Ishikawa (cell line): ENCODE measurements at regions not wholly inside any gene's neighbourhood (a gene's known extent, or its start where the extent isn't known, plus 50 kb on each side); places are given as distances from the start of the nearest gene placed in this dataset.

Source experiments
- CEBPB ChIP-seq: IDR thresholded peaks from 2 replicates; pipeline ENCODE4 v1.6.1; 2012
- CREB1 ChIP-seq: IDR thresholded peaks from 2 replicates; pipeline ENCODE4 v1.6.1; 2012; ENCODE audit warnings: low read depth
- EGR1 ChIP-seq: IDR thresholded peaks from 2 replicates; pipeline ENCODE4 v1.6.1; 2012
- EP300 ChIP-seq: IDR thresholded peaks from 2 replicates; pipeline ENCODE4 v1.6.1; 2012; ENCODE audit warnings: borderline replicate concordance
- FOXM1 ChIP-seq: IDR thresholded peaks from 2 replicates; pipeline ENCODE4 v1.6.1; 2012; ENCODE audit warnings: low read depth, borderline replicate concordance
- MAX ChIP-seq: IDR thresholded peaks from 2 replicates; pipeline ENCODE4 v1.6.1; 2012
- NFIC ChIP-seq: IDR thresholded peaks from 2 replicates; pipeline ENCODE4 v1.6.1; 2012
- RAD21 ChIP-seq: IDR thresholded peaks from 2 replicates; pipeline ENCODE4 v1.6.1; 2012; ENCODE audit warnings: low read depth
- TAF1 ChIP-seq: IDR thresholded peaks from 2 replicates; pipeline ENCODE4 v1.6.1; 2012; ENCODE audit warnings: low read depth, mild to moderate bottlenecking
- TCF12 ChIP-seq: IDR thresholded peaks from 2 replicates; pipeline ENCODE4 v1.6.1; 2012; ENCODE audit warnings: low read depth
- TEAD4 ChIP-seq: IDR thresholded peaks from 2 replicates; pipeline ENCODE4 v1.6.1; 2012
- USF1 ChIP-seq: IDR thresholded peaks from 2 replicates; pipeline ENCODE4 v1.6.1; 2012
- YY1 ChIP-seq: IDR thresholded peaks from 2 replicates; pipeline ENCODE4 v1.6.1; 2012; ENCODE audit warnings: low read depth
- ZBTB7A ChIP-seq: IDR thresholded peaks from 2 replicates; pipeline ENCODE4 v1.6.1; 2012; ENCODE audit warnings: low read depth
- TF ChIP-seq, protein P1 (sequence below): IDR thresholded peaks from 2 replicates; pipeline ENCODE4 v1.6.1; 2012; ENCODE audit warnings: low read depth, mild to moderate bottlenecking

DNA sequence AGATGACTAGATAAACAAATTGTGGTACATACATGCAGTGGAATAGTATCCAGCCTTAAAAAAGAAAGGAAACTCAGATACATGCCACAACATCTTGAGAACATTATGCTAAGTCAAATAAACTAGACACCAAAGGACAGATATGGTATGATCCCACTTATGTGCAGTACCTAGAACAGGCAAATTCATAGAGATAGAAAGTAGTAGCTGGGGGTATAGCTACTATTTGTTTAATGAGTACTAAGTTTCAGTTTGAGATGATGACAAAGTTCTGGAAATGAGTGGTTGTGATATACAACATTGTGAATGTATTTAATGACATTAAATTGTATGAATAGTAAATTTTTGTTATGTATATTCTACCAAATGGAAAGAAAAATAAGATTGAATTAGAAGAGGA lies 477.2 kb upstream of the CFAP20DC start:
- no peak for TF ChIP-seq MAX
- no peak for TF ChIP-seq ZBTB7A
- TF ChIP-seq, protein P1, sequence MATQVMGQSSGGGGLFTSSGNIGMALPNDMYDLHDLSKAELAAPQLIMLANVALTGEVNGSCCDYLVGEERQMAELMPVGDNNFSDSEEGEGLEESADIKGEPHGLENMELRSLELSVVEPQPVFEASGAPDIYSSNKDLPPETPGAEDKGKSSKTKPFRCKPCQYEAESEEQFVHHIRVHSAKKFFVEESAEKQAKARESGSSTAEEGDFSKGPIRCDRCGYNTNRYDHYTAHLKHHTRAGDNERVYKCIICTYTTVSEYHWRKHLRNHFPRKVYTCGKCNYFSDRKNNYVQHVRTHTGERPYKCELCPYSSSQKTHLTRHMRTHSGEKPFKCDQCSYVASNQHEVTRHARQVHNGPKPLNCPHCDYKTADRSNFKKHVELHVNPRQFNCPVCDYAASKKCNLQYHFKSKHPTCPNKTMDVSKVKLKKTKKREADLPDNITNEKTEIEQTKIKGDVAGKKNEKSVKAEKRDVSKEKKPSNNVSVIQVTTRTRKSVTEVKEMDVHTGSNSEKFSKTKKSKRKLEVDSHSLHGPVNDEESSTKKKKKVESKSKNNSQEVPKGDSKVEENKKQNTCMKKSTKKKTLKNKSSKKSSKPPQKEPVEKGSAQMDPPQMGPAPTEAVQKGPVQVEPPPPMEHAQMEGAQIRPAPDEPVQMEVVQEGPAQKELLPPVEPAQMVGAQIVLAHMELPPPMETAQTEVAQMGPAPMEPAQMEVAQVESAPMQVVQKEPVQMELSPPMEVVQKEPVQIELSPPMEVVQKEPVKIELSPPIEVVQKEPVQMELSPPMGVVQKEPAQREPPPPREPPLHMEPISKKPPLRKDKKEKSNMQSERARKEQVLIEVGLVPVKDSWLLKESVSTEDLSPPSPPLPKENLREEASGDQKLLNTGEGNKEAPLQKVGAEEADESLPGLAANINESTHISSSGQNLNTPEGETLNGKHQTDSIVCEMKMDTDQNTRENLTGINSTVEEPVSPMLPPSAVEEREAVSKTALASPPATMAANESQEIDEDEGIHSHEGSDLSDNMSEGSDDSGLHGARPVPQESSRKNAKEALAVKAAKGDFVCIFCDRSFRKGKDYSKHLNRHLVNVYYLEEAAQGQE, result no peak
- TF ChIP-seq RAD21, result no peak
- TF ChIP-seq EP300, result no peak
- no peak for TF ChIP-seq CEBPB
- no peak for TF ChIP-seq TCF12
- TF ChIP-seq FOXM1, result no peak
- TF ChIP-seq EGR1, result no peak
- no peak for TF ChIP-seq TAF1
- no peak for TF ChIP-seq TEAD4
- no peak for TF ChIP-seq NFIC
- no peak for TF ChIP-seq CREB1
- TF ChIP-seq USF1, result no peak
- no peak for TF ChIP-seq YY1

DNA sequence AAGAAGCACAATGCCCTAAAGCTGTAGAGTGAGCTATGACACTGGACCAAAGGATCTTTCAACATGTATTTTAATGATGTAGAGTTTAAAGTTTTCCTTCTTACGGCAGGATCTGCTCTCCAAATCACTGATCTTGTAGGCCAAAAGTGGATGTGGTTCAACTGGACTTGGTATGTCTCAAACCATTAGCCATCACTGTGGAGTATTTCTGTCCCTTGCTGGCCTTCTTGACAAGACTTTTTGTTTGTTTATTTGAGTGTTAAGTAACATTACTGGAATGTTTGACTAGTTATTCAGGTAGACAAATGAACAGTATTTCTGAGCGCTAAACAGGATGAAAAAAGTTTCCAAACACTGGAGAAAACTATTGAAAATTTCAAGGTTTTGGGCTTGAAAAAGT lies 472.7 kb upstream of the CFAP20DC start:
- TF ChIP-seq EP300, result no peak
- TF ChIP-seq TAF1, result no peak
- no peak for TF ChIP-seq TEAD4

- TF ChIP-seq, protein P1, result no peak
- TF ChIP-seq CREB1 (no peak), TAF1 (no peak), ZBTB7A (no peak), CEBPB (no peak), EP300 (no peak), YY1 (no peak), TCF12 (no peak), USF1 (no peak), NFIC (no peak), MAX (no peak), RAD21 (no peak), FOXM1 (no peak)
These were observed 469.3 kb upstream of the CFAP20DC start for GRCh38 chr3:59519094-59519493.

DNA sequence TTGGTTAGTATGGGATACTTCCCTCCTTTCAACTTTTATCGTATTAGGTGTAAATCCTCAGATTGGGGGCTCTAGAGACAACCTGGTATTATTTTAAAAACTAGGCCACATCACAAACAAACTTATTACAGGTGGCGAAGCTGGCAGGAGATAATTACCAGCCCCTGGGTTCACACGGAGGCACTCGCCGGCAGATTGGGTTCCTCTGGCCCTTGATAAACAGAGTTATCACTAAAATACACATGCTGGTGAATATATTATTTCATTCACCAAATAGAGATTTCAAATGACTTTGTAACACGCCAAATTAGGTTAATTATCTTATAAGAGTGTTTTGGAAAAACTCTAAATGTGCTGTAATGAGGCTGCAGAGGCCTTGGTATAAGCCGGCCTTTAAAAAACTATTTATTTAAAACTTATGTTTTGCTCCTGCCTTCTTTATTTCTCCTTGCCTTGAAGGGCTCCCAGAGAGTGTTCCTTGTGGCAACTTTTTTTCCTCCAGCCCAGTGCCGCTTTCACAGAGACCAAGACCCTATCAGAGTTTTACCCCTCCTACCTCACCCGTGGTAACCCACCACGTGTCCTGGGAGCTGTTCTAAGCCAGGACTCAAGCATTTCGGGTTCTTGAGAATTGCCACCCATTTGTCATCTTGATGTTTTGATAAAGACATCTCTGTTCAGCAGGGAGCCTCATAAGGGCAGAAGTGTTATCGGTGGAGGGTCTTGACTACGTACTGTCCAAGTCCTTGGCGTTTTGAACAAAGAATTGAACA lies 468.6 kb upstream of the CFAP20DC start:
- TF ChIP-seq CREB1, result no peak
- TF ChIP-seq ZBTB7A, result no peak
- TF ChIP-seq RAD21, result no peak
- TF ChIP-seq, protein P1, result no peak
- TF ChIP-seq TAF1, result no peak
- TF ChIP-seq EGR1, result no peak
- TF ChIP-seq NFIC, result no peak
- no peak for TF ChIP-seq EP300

GRCh38 chr3:59517388-59517787 lies 467.6 kb upstream of the CFAP20DC start:
- TF ChIP-seq TCF12 (no peak), TEAD4 (no peak)
